Transverse colon (tissue), 4 donors: ENCODE measurements at regions not wholly inside any gene's neighbourhood (a gene's known extent, or its start where the extent isn't known, plus 50 kb on each side); places are given as distances from the start of the nearest gene placed in this dataset.

ENCODE experiments used
- CTCF ChIP-seq, 5 experiments: fragments of 200-600 bp in 3 of 5; fragments of 450-650 bp in 2 of 5; sonication (generic) in 3 of 5; IDR thresholded peaks; 1 replicate in 2 of 5; 2 replicates in 3 of 5; pipeline ENCODE4 v1.5.1; 2016 to 2017; ENCODE audit warnings: antibody characterized with exemption in 5 of 5, inconsistent platforms in 3 of 5, mild to moderate bottlenecking in 2 of 5, moderate library complexity in 1 of 5
- EP300 ChIP-seq: sonication (generic); formaldehyde crosslinking; IDR thresholded peaks from one replicate; pipeline ENCODE4 v1.6.1; 2017; ENCODE audit warnings: antibody characterized with exemption, low read depth
- POLR2A ChIP-seq: fragments of 450-650 bp; IDR thresholded peaks from one replicate; pipeline ENCODE4 v1.6.1; 2016; ENCODE audit warnings: antibody characterized with exemption, mild to moderate bottlenecking, moderate library complexity
- POLR2AphosphoS5 ChIP-seq, 3 donors: sonication (generic); formaldehyde crosslinking; IDR thresholded peaks; one replicate each; pipeline ENCODE4 v1.6.1; 2016; ENCODE audit warnings: antibody characterized with exemption in 3 of 3

GRCh38 chr6:18988636-18989035 is 601.5 kb downstream of the RNF144B start:
- TF ChIP-seq EP300 = no peak
- no peak for TF ChIP-seq CTCF (IDR thresholded peaks at IDR 0.05)
- no peak for TF ChIP-seq POLR2AphosphoS5 (IDR thresholded peaks at IDR 0.05)
- TF ChIP-seq POLR2A = no peak
